Fibroblast of the aortic adventitia (primary cell): ENCODE measurements at regions not wholly inside any gene's neighbourhood (a gene's known extent, or its start where the extent isn't known, plus 50 kb on each side); places are given as distances from the start of the nearest gene placed in this dataset.

Source experiments
- DNase-seq: peaks from one replicate; pipeline ENCODE4 v3.0.0-alpha.2; 2010; ENCODE audit warnings: low read depth
- H3K4me3 ChIP-seq: 2 replicates; pipeline ENCODE4 v1.5.1; 2011; ENCODE audit warnings: low read depth, mild to moderate bottlenecking, control low read depth, low read length, moderate library complexity
- CTCF ChIP-seq: IDR thresholded peaks from 2 replicates; pipeline ENCODE4 v1.5.1; 2011; ENCODE audit warnings: mild to moderate bottlenecking, low read length, control low read depth, inconsistent platforms; ENCODE audit not compliant: insufficient read depth

DNA sequence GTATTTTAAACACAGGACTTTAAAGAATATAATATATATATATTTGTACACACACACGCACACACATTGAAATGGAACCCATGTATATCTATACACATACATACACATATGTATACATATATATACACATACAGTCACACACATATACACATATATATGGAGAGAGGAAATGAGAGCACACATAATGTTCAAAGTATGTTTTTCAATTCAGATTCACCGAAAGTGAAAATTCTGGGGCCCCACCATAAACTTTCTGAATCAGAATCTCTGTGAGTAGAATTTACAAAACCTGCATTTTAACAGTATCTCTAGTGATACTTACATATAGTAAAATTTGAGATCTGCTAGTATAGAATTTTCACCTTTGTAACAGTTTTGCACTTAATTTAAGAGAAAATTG is 60.4 kb upstream of the OBI1 start:
- no peak for DNase-seq
- no peak for TF ChIP-seq CTCF
- no peak overlapping the region for H3K4me3 ChIP-seq

DNA sequence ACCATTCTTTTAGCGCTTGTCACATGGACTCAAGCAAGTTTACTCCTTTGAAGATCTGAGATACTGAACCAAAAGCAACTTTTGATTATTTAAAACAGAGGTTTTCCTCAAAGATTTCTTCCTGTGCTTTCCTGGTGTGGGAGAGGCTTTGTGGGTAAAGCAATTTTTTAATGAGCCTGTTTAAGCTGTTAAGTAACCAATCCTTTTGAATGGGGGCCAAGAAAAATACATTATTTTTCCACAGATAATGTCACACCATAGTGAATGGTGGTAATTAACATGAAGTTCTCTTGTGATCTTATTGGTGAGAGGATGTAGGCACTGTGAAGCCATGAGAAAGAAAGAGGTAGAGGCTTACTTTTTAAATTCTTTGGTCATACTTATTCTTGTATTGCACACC is 55.8 kb upstream of the OBI1 start:
- no peak for DNase-seq
- no peak overlapping the region for H3K4me3 ChIP-seq
- TF ChIP-seq CTCF: no peak

GRCh38 chr13:78712831-78713230 is 53.9 kb upstream of the OBI1 start:
- H3K4me3 ChIP-seq: no peak overlapping the region
- no peak for DNase-seq
- no peak for TF ChIP-seq CTCF

- TF ChIP-seq CTCF: no peak
- DNase-seq: peak; percentile 4
- no peak overlapping the region for H3K4me3 ChIP-seq
These were observed 50.1 kb upstream of the OBI1 start for GRCh38 chr13:78709028-78709427.
